ENCODE measurements at regions not wholly inside any gene's neighbourhood (a gene's known extent, or its start where the extent isn't known, plus 50 kb on each side); places are given as distances from the start of the nearest gene placed in this dataset.
"Not testable (repeated sequence)": the region's sequence is repeated elsewhere in the genome, so short reads cannot be mapped to it uniquely, and the experiment has no call there.

DNA sequence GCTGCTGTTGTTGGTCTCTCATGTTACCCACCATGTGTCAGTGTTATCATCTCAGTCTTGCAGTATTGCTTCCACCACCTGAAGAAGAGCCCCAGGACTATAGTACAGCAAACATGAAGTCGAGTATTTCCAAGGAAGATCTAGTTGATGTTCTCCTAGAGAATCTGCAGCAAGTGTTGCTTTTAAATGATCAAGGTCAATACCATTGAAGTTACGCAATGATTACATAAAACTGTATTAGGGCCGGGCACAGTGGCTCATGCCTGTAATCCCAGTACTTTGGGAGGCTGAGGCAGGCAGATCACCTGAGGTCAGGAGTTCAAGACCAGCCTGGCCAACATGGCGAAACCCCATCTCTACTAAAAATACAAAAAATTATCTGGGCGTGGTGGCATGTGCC lies 173.9 kb downstream of the TJP1 start:
- DNase-seq (ENCODE audit: low spot score), result not testable (repeated sequence)

DNA sequence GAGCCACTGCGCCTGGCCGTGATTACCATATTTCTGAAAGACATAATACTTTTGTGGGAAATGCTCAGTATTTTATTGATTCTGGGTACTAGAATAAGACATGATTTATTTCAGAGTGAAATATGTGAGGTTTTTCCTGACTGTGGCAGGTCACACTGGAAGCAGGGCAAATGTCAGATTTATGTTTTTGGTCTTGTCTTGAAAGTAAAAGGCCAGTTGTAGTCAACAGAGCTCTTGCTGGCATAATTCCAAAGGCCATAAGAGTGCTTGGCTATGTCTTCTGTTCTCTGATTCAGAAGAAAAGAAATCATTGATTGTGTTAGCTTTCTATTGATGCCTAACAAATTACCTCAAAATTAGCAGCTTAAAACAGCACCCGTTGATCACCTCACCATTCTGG lies 176.4 kb downstream of the TJP1 start:
- no peak for DNase-seq (ENCODE audit: low spot score)

DNA sequence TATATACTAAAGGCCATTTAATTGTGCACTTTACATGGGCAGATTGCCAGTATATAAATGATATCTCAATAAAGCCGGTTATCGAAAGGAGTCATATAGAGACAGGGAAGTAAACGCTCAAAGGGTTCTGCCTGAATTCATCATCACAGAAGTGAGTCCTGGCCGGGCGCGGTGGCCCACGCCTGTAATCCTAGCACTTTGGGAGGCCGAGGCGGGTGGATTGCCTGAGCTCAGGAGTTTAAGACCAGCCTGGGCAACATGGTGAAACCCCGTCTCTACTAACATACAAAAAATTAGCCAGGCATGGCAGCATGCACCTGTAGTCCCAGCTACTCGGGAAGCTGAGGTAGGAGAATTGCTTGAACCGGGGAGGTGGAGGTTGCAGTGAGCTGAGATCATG lies 177.9 kb downstream of the TJP1 start:
- not testable (repeated sequence) for DNase-seq (ENCODE audit: low spot score)

DNA sequence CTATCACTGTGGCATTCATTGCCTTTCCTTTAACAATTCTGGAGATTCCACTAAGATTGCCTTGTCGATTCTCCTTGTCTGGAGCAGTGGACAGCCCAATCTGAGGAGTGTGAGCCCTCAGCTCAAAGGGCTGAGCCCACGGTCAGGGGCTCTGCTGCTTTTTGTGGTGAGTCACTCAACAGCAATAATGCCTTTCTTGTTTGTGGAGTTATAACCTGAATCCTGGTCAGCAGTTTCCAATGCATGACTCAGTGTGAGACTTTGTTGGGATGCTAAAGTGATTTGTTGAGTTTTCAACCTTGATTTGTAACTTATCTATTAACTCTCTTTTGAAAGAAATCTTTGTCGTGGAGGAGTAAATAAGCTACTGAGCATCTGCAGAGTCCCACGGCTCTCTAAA lies 183.5 kb downstream of the TJP1 start:
- no peak for DNase-seq (ENCODE audit: low spot score)

DNA sequence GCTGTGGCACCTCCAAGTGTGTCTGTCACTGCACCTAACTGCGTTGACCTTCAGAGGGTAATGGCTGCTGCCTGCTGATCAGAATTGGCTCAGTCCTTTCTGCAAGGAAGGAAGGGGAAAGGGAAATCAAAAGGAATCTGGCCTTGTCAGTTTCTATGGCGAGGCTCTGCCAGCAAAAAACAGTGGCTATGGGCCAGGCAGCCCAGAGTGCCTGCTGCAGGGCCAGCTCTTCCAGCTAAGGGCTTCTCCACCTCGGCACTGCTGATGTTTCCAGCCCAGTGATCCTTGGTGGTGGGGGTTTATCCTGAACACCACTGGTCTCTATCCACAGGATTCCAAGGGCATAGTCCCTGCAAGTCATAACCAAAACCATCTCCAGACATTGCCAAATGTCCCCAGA lies 184.3 kb downstream of the TJP1 start:
- no peak for DNase-seq (ENCODE audit: low spot score)

DNA sequence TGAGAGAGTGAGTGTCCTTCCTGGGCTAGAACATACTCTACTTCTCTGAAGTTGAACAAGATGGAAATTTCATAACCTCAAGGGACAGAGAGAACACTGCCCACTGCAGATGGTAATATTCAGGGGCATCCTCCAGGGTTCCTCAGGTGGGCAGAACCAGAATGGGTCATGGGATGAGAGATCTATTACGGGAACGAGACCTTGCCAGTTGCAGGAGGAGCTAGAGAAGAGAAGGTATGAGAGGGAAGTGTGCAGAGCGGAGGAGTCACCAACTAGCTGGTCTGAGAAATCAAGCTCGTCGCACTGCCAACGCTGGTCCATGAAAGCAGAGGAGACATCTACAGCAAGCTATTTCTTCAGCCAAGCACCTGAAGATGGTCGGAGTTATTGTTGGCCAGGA lies 184.7 kb downstream of the TJP1 start:
- no peak for DNase-seq (ENCODE audit: low spot score)

DNA sequence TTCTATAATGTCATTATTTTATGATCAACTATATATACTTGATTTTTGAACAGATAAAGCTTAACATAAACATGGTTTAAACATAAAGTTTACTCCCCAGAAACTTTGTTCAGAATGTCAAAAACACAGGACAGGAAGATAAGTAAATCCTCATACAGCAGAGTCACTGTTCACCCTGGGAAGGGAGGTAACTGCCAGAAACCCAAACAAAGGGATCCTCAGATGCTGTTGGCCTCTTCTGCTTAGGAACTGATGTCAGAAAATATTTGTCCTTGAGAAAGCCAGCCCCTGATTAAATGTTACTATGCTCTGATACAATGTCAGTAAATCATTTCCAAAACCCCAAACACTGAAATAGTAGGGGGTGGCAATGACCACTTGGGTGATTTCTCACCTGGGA lies 185.3 kb downstream of the TJP1 start:
- DNase-seq (ENCODE audit: low spot score), result no peak

DNA sequence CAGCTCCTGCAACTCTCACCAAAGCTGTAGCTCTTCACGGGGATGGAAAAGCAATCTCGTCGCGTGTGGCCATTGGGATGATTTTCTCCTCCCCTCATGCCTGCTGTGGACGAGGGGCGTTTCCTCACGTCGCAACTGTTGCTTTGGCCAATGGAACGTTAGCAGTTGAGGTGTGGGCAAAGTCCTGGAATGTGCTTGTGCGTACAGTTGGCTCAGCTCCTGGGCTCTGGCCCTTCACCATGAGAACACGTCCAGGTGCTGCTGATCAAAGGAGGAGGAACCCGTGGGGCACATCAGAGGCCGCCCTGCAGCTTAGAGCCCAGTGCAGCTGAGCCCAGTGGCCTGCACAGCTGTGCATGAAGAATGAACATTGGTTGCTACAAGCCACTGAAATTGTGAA lies 186.1 kb downstream of the TJP1 start:
- peak; percentile 5 for DNase-seq (ENCODE audit: low spot score)

DNA sequence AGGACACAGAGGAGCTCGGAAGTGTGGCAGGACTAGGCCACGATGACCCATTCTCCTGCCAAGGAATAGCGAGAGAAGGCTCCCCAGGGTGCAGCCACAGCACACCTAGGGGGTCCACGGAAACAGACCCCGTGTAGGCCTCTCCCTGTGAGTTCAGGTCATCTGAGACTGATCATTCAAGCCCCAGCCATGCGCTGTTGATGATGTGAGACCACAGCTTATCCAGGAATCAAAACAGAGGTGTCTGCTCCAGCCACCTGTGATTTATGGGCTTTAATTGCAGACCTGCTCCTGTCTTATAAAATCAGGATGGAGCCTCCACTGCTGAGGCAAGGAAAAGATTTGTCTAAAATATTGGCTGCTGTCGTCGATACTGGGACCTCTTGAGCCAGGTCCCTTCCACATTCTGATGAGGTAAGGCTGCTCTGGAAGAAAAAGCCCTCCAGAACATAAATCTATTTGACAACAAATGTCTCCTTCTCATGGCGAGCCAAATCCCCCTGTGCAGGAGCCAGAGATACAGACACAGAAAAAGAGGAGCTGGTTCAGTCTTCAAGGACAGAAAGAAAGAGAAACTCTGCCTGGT lies 186.7 kb downstream of the TJP1 start:
- no peak for DNase-seq (ENCODE audit: low spot score)

DNA sequence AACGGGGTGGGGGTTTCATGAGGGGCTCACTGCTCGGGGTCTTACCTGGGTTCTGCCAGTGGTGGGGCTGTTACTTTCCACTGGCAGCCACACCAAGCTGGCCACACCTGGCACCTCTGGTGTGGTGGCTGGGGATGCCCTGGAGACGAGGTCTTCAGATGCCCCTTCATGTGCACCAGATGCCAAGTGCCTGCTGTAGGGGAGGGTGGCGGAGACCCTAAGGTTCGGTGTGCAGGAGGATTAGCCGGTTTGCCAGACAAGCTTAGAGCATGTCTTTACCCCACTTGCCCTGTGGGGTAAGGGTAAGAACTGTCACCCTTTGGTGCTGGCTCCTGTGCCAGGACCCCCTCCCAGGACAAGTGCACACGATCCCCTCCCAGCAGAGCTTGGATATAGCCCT lies 188.3 kb downstream of the TJP1 start:
- DNase-seq (ENCODE audit: low spot score), result no peak

DNA sequence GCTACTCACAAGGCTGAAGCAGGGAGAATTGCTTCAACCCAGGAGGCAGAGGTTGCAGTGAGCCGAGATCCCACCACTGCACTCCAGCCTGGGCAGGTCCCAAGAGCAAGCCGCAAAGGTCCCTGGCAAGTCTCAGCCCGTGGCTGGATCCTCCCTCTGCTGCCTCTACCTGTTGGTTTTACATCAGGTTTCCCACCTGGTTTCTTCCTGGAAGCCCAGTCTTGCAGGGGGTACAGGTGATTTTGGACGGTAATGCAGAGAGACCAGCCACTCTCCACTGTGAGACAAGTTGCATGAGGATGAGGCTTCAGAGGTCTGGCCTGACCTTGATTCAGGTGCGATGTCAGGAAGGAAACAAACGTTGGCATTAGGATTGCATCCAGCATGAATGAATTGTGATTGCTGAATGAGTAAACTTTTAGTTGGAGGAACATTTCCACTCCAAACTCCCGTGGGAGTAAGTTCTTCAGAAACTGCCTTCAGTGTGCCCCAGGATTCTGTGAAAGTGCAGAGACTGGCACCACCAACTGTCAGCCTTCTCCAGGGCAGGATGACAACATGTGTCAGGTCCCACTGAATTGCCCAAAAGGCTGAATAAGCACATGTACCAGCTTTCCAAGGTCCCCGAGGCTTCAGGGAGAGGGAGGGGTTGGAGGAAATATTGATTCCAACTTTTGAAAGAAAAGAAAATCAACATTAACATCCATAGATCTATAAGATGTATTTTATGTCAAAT lies 189.4 kb downstream of the TJP1 start:
- DNase-seq (ENCODE audit: low spot score), result no peak

DNA sequence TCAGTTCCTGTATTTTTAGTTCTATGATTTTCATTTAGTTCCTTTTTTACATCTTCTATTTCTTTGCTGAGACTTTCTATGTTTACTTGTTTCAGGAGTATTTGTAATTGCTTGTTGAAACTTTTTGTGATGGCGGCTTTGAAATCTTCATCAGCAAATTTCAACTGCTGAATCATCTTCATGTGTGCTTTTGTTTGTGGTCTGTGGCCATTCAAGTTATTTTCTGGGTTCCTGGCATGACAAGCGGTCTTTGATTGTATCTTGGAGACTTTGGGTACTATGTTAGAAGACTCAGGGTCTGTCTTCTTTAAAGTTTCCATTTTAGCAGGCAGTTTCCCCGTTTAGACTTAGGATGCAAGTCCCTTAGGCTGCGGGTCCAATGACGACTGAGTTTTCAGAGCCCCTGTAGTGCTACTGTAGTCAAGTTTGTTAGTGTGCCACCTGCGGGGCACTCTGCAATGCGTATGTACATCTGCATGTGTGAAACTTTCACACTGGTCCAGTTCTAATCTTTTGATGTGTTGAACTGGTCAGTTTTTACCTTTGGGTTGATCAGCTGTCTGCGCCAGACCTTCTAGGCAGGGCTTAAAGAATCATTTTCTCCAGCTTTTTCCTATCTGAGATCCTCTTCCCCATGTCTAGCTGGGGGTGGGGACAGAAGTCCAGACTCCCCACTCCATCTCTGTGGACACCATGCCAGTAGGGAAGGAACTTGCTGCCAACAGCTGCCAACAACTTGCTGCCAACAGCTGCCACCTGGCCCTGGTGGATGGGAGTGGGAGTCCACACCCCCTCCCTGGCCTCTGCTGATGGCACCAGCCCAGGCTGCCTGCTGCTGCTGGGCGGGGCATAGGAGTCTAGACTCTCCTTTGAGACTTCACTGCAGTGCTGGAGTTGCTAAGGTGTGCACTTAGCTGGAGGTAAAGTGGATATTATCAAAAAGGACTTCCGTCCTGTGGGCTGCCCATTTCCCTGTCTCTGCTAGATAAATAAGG lies 190.9 kb downstream of the TJP1 start:
- no peak for DNase-seq (ENCODE audit: low spot score)

DNA sequence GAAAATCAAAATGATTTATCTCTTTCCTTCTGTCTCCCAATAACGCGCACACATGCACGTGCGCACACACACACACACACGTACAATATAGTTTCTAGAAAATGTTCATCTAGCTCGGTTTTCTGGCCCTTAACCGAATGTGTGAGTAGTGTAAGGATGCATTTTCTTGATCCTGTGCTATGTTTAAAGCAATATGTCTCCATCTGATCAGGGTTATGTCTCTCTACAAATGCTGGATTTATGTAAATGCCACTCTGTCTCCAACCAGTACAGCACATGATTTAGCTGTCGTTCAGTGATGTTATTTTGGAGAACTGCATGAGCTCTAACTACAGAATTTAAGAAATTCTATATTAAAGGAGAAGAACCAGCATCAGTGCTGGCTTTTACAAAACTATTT lies 198.0 kb downstream of the TJP1 start:
- DNase-seq (ENCODE audit: low spot score), result no peak

DNA sequence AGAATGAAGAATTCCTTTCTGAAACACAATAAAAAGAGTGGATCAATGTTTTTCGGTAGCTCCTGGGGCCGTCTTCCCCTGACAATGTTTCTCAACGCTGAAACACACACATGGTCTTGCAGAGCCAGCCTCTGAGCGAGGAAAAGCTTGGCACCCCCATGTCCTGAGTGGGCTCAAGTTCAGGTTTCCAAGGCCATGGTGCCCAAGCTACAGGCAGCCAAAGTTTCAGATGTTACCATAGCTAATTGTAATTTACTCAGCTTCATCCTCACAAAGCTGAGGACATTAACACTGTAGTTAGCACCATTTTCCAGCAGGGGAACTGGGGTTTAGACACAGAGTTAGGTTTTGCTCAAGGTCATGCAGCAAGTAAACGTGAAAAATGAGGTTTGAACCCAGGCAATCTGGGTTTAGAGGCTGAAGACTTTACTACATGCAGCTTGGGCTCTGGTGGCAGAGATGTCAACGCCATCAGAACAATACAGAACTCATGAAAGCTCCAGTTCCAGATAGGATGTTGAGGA lies 199.1 kb downstream of the TJP1 start:
- DNase-seq (ENCODE audit: low spot score), result no peak

DNA sequence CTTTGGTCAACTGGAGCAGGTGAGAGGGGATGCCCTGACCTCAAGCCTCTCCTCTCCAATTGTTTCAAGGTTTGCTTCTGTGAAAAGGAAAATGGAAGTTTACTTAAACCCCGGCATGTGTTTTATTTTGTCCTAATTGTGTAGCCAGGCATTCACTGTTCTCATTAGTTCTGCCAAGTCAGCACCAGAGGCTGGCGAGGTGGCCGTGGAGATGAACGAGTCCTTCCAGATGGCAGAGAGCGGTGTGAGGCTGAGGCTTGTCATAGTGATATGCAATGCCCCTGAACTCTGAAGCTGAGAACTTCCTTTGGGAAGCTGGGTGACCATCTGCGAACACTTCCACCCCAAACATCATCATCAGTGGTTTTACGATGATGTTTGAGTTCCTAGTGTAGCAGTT lies 199.6 kb downstream of the TJP1 start:
- no peak for DNase-seq (ENCODE audit: low spot score)

DNA sequence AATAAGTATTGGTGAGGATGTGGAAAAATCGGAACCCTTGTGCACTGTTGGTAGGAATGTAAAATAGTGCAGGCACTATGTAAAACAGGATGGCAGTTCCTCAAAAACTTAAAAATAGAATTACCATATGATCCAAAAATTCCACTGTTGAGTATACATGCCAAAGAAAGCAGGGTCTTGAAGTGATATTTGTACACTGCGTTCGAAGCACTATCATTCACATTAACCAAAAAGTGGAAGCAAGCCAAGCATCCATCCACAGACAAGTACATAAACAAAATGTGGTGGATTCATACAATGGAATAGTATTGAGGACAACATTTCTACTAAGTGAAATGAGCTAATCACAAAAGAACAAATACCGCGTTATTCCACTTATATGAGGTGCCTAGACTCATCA lies 200.7 kb downstream of the TJP1 start:
- DNase-seq (ENCODE audit: low spot score), result peak; percentile 5

DNA sequence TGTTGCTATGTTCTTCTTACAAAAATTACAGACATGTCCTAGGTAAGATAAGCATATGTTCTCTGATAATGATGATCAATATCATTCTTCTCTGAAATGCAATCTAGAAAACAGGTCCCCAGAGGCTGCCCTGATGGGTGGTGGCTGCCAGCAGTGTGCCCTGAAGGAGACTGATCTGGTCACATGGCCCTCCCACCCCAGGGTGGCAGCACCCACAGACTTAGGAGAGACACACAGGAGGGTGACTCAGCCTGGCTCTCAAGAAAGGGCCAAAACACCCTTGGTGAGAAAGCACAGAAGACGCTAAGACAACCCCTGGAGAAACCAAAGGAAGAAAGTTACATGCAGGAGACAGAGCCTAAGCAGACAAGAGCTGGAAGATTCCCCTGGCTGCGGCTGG lies 203.7 kb downstream of the TJP1 start:
- no peak for DNase-seq (ENCODE audit: low spot score)

DNA sequence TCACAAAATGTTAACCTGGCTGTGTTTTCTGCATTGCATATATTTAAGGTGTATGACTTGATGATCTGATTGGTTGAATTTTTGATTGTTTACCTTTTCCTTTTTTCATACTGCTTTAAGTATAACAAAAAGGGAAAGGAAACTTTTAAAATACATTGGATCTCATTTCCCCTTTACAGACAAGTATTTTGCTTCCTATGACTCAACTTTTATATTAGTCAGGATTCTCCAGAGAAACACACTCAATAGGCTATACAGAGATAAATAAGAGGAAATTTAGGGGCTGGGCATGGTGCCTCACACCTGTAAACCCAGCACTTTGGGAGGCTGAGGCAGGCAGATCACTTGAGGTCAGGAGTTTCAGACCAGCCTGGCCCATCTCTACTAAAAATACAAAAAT lies 205.8 kb downstream of the TJP1 start:
- DNase-seq (ENCODE audit: low spot score), result no peak

DNA sequence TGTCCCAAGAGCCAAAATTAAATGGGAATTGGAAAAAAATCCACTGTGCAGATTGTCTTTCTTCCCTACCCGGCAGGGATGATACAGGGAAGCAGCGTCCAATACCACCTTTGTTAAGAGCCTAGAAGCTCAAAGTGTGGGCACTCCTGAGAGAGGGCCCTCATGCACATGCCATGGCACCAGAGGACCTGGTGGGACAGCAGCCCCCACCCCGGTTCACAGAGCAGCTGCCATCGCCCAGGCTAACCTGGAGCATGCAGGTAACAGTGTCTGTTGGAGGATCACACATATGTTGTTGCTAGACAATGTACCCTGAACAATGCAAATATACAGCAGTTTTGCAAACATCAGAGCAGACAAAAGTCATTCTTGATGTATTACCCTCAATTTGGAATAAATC lies 206.5 kb downstream of the TJP1 start:
- no peak for DNase-seq (ENCODE audit: low spot score)

DNA sequence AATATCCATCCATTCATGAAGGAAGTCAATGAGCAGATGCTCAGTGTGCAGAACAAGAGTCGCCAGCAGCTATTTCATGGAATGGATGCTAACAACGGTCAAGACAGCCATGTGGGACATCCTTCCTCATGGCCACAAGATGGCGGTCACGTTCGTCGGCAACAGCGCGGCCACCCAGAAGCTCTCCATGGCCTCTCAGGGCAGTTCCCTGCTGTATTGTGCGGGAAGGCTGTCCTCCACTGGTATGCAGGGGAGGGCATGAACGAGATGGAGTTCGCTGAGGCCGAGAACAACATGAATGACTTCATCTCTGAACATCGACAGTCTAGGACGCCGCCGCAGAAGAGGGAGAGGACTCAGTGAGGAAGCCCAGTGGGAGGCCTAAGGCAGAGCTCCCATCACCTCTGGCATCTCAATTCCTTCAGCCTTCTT lies 208.3 kb downstream of the TJP1 start:
- DNase-seq (ENCODE audit: low spot score), result no peak

DNA sequence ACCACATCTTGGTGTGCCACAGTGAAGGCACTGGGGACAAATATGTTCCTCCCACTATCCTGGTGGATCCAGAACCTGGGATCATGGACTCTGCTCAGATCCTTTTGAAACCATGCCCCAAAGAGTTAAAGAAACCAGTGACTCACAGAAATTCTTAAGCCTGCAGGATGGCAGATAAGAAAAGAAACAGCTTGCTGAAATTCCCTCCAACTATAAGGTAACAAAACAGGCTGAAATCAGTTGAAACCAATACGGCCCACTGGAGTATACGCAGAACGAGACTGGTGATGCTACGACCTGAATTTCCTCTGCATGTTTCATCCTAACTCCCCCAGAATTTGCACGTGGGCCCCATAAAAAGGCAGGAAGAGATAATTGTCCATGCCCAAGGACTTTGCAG lies 209.6 kb downstream of the TJP1 start:
- peak; percentile 62 for DNase-seq (ENCODE audit: low spot score)

DNA sequence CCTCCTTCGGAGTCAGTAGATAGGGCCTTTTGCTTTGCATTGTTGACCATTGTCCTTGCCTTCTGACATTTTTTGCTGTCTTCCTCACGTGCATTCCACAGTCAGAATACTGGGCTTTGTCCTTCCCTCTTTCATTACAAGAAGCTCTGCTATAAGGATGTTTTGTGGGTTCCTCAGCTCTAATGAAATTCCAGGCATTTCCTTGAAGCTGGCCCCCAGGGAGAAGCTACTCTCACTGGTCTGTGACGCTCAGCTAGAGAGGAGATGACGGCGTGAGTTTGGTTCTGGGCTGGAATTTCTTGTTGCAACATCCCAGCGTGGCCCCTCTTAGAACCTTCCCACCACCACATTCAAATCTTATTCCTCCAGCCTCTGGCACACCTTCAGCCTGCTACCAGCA lies 210.2 kb downstream of the TJP1 start:
- DNase-seq (ENCODE audit: low spot score), result peak; percentile 65
